ENCODE measurements at regions not wholly inside any gene's neighbourhood (a gene's known extent, or its start where the extent isn't known, plus 50 kb on each side); places are given as distances from the start of the nearest gene placed in this dataset.
"Not testable (repeated sequence)": the region's sequence is repeated elsewhere in the genome, so short reads cannot be mapped to it uniquely, and the experiment has no call there.

GRCh38 chr4:9110700-9111099 lies 59.5 kb upstream of the FAM90A26 start:
- DNase-seq: not testable (repeated sequence)

GRCh38 chr4:9103148-9103524 lies 67.1 kb upstream of the FAM90A26 start:
- not testable (repeated sequence) for DNase-seq

- DNase-seq: not testable (repeated sequence)
Measured at GRCh38 chr4:9102471-9103147, 67.6 kb upstream of the FAM90A26 start.

GRCh38 chr4:9096330-9096729 lies 73.9 kb upstream of the FAM90A26 start:
- not testable (repeated sequence) for DNase-seq

GRCh38 chr4:9078796-9079195 lies 91.4 kb upstream of the FAM90A26 start:
- not testable (repeated sequence) for DNase-seq

GRCh38 chr4:9076974-9077373 lies 93.2 kb upstream of the FAM90A26 start:
- DNase-seq: not testable (repeated sequence)

GRCh38 chr4:9076486-9076885 lies 93.7 kb upstream of the FAM90A26 start:
- not testable (repeated sequence) for DNase-seq

GRCh38 chr4:9073371-9073770 lies 96.8 kb upstream of the FAM90A26 start:
- not testable (repeated sequence) for DNase-seq

GRCh38 chr4:9072521-9073220 lies 97.5 kb upstream of the FAM90A26 start:
- DNase-seq: not testable (repeated sequence)

GRCh38 chr4:9067923-9068322 lies 102.3 kb upstream of the FAM90A26 start:
- DNase-seq: not testable (repeated sequence)

GRCh38 chr4:9063612-9064011 lies 106.6 kb upstream of the FAM90A26 start:
- DNase-seq: not testable (repeated sequence)

GRCh38 chr4:9024866-9025265 lies 145.3 kb upstream of the FAM90A26 start:
- DNase-seq: not testable (repeated sequence)

GRCh38 chr4:9009792-9010191 lies 138.2 kb upstream of the HMX1 start:
- not testable (repeated sequence) for DNase-seq

- not testable (repeated sequence) for DNase-seq
Measured at GRCh38 chr4:9008407-9008806, 136.8 kb upstream of the HMX1 start.

- DNase-seq: not testable (repeated sequence)
Measured at GRCh38 chr4:9001153-9001552, 129.5 kb upstream of the HMX1 start.

GRCh38 chr4:9000505-9001001 lies 128.9 kb upstream of the HMX1 start:
- peak; percentile 11 for DNase-seq

GRCh38 chr4:8992981-8993380 lies 121.3 kb upstream of the HMX1 start:
- DNase-seq: not testable (repeated sequence)

GRCh38 chr4:8991449-8991848 lies 119.8 kb upstream of the HMX1 start:
- not testable (repeated sequence) for DNase-seq

GRCh38 chr4:8990341-8990740 lies 118.7 kb upstream of the HMX1 start:
- not testable (repeated sequence) for DNase-seq

- not testable (repeated sequence) for DNase-seq
Measured at GRCh38 chr4:8985786-8986185, 114.1 kb upstream of the HMX1 start.

- not testable (repeated sequence) for DNase-seq
Measured at GRCh38 chr4:8984641-8985040, 113.0 kb upstream of the HMX1 start.

GRCh38 chr4:8983921-8984320 lies 112.3 kb upstream of the HMX1 start:
- not testable (repeated sequence) for DNase-seq

GRCh38 chr4:8976466-8977128 lies 105.0 kb upstream of the HMX1 start:
- not testable (repeated sequence) for DNase-seq

All from fibroblast of skin of abdomen (primary cell).